ENCODE measurements at regions not wholly inside any gene's neighbourhood (a gene's known extent, or its start where the extent isn't known, plus 50 kb on each side); places are given as distances from the start of the nearest gene placed in this dataset.

DNA sequence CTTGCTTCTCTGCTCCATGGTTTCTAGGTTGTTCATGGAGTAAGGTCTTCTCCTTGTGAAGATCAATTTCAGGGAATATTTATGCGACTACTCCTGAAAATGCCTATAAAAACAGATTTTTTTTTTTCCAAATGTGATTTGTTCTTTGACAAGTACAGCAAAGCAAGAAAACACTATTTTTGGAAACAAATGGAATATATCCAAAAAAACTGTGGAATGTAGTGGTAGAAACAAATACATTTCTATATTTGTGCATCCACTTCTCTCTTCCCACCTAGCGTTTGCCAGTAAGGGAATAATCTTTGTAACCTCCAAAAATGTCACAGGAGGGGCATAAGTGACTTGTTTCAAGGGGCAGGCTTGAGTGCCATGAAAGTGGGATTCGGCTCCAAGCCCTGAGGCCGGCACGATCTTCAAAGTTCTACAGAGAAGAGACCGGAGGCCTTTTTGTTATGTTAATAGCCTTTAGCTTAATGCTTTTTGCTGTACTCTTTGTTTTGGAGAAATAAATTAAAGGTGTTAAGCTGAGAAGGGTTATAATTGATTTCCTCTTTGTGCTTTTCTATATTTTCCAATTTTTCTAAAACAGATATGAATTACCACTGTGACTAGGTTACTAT, 200.6 kb downstream of the NRP2 start:
- no peak for TF ChIP-seq CTCF (IDR thresholded peaks at IDR 0.05)
- no peaks in the 10 kb centered on the region for H3K4me1 Mint-ChIP-seq (ENCODE audit: low read depth)
- no peaks in the 10 kb centered on the region for H3K9me3 Mint-ChIP-seq
- no peak overlapping the region for H3K27ac Mint-ChIP-seq
- no peak for DNase-seq
- H3K36me3 Mint-ChIP-seq (ENCODE audit: low read depth), result no peaks in the 10 kb centered on the region
- no peak overlapping the region for H3K4me3 Mint-ChIP-seq
- H3K27me3 Mint-ChIP-seq (ENCODE audit: insufficient read depth), result peaks cover 15% of the 10 kb centered on the region

DNA sequence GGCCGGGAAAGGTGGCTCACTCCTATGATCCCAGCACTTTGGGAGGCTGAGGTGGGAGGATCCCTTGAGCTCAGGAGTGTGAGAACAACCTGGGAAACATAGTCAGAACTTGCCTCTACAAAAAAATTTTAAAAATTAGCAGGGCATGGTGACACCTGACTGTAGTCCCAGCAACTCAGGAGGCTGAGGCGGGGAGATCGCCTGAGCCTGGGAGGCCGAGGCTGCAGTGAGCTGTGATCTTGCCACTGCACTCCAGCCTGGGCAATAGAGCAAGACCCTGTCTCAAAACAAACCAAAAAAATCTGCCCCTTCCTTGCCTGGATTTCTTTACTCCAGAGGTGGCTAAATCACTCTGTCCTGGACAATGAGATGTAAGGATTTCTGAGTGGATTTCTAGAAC, 197.7 kb downstream of the NRP2 start:
- no peaks in the 10 kb centered on the region for H3K4me1 Mint-ChIP-seq (ENCODE audit: low read depth)
- no peaks in the 10 kb centered on the region for H3K36me3 Mint-ChIP-seq (ENCODE audit: low read depth)
- H3K27me3 Mint-ChIP-seq (ENCODE audit: insufficient read depth), result peaks cover 18% of the 10 kb centered on the region
- no peak overlapping the region for H3K27ac Mint-ChIP-seq
- no peaks in the 10 kb centered on the region for H3K9me3 Mint-ChIP-seq
- DNase-seq, result no peak
- TF ChIP-seq CTCF (IDR thresholded peaks at IDR 0.05), result no peak
- no peak overlapping the region for H3K4me3 Mint-ChIP-seq

DNA sequence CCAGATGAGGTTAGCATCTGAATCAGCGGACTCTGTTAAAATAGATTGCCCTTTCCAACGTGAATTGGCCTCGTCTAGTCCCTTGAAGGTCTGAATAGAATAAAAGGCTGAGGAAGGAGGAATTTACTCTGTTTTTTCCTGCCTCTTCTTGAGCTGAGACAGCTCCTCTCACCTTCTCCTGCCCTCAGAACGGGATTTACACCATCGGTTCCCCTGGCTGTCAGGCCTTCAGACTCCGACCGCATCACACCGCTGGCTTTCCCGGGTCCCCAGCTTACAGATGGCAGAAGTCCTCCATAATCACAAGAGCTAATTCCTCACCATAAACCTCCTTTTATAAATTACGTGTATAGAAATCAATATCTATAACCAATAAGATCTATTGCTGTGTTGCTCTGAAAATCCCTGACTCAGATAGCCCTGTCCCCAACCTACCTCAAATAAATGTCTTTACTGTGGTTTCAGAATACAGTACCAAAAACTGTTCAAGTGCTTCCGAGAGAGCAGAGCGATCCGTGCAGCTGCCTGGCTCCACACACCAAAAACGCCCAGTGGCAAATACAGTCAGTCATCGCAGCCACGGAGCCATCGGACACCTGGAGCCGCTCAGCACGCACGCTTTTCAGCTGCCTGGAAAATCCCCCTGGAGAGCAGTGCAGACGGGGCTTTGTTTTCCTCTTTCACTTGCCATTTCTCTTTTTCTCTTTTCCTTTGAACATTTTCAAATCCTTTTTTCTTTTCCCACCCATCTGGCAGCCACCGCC, 196.9 kb downstream of the NRP2 start:
- Mint-ChIP-seq H3K4me3 (no peak overlapping the region), H3K9me3 (no peaks in the 10 kb centered on the region; the same call in 1 of the 2 replicates), H3K4me1 (ENCODE audit: low read depth) (no peaks in the 10 kb centered on the region), H3K36me3 (ENCODE audit: low read depth) (0 out of 2 replicates have a peak, but pooled peaks cover 3% of the 10 kb centered on the region), H3K27ac (no peak overlapping the region), H3K27me3 (ENCODE audit: insufficient read depth) (peaks cover 20% of the 10 kb centered on the region)
- no peak for DNase-seq
- no peak for TF ChIP-seq CTCF (IDR thresholded peaks at IDR 0.05)

DNA sequence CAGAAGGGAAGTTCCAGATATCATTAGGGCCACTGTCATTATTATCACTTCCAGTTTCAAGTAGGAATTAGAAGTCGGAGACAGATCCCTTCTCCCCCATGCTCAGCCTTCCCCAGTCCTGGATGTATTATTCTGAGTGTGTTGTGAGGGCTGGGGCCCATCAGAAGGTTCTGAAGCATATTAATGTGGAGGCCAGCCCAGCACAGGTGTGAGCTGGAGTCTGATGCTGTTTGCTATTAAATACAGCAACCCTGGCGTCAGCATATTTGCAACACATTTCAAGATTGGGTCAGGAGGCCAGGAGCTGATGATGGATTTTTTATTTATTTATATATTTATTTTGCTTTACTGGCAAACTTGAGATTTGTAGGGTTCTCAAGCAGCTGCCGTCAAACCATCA, 195.2 kb downstream of the NRP2 start:
- no peak for DNase-seq
- Mint-ChIP-seq H3K36me3 (ENCODE audit: low read depth) (0 out of 2 replicates have a peak, but pooled peaks cover 5% of the 10 kb centered on the region), H3K27me3 (ENCODE audit: insufficient read depth) (peaks cover 34% of the 10 kb centered on the region), H3K9me3 (no peaks in the 10 kb centered on the region; the same call in 1 of the 2 replicates), H3K27ac (no peak overlapping the region), H3K4me1 (ENCODE audit: low read depth) (no peaks in the 10 kb centered on the region), H3K4me3 (no peak overlapping the region)
- no peak for TF ChIP-seq CTCF (IDR thresholded peaks at IDR 0.05)

- Mint-ChIP-seq H3K9me3 (no peaks in the 10 kb centered on the region; the same call in 1 of the 2 replicates), H3K4me1 (ENCODE audit: low read depth) (no peaks in the 10 kb centered on the region), H3K27me3 (ENCODE audit: insufficient read depth) (peaks cover 39% of the 10 kb centered on the region), H3K36me3 (ENCODE audit: low read depth) (0 out of 2 replicates have a peak, but pooled peaks cover 5% of the 10 kb centered on the region), H3K27ac (no peak overlapping the region), H3K4me3 (no peak overlapping the region)
- no peak for DNase-seq
- no peak for TF ChIP-seq CTCF (IDR thresholded peaks at IDR 0.05)
Measured at GRCh38 chr2:205876127-205876526, 193.8 kb downstream of the NRP2 start.

Measured in HFFc6 (cell line).